ENCODE measurements at regions not wholly inside any gene's neighbourhood (a gene's known extent, or its start where the extent isn't known, plus 50 kb on each side); places are given as distances from the start of the nearest gene placed in this dataset.

- H3K4me3 ChIP-seq (ENCODE audit: low read depth, low read length), result no peak overlapping the region
- no peak for TF ChIP-seq CTCF (IDR thresholded peaks at IDR 0.05; ENCODE audit: low read depth, low read length)
- DNase-seq (ENCODE audit: low read depth, low spot score), result no peak
- in situ Hi-C loops (cut with HindIII; ENCODE audit: low sequenced_read_pairs), result no loop called here
These were observed 1216.0 kb downstream of the SLITRK5 start for GRCh38 chr13:88887045-88887662.

GRCh38 chr13:88895261-88895941 is 1224.2 kb downstream of the SLITRK5 start:
- TF ChIP-seq CTCF (IDR thresholded peaks at IDR 0.05; ENCODE audit: low read depth, low read length), result no peak
- DNase-seq (ENCODE audit: low read depth, low spot score), result no peak
- H3K4me3 ChIP-seq (ENCODE audit: low read depth, low read length), result no peak overlapping the region

GRCh38 chr13:88896466-88896865 is 1225.3 kb downstream of the SLITRK5 start:
- TF ChIP-seq CTCF (IDR thresholded peaks at IDR 0.05; ENCODE audit: low read depth, low read length), result no peak
- in situ Hi-C loops (cut with HindIII; ENCODE audit: low sequenced_read_pairs), result no loop called here
- DNase-seq (ENCODE audit: low read depth, low spot score), result no peak
- H3K4me3 ChIP-seq (ENCODE audit: low read depth, low read length), result no peak overlapping the region

More at GRCh38 chr13:88895261-88895941, 1224.2 kb downstream of the SLITRK5 start:
- in situ Hi-C loops (cut with HindIII; ENCODE audit: low sequenced_read_pairs), result no loop called here

- no peak for DNase-seq (ENCODE audit: low read depth, low spot score)
- in situ Hi-C loops (cut with HindIII; ENCODE audit: low sequenced_read_pairs), result no loop called here
- no peak for TF ChIP-seq CTCF (IDR thresholded peaks at IDR 0.05; ENCODE audit: low read depth, low read length)
- H3K4me3 ChIP-seq (ENCODE audit: low read depth, low read length), result no peak overlapping the region
These were observed 1237.8 kb downstream of the SLITRK5 start for GRCh38 chr13:88908961-88909441.

- no peak for TF ChIP-seq CTCF (IDR thresholded peaks at IDR 0.05; ENCODE audit: low read depth, low read length)
- in situ Hi-C loops (cut with HindIII; ENCODE audit: low sequenced_read_pairs), result no loop called here
- no peak overlapping the region for H3K4me3 ChIP-seq (ENCODE audit: low read depth, low read length)
- DNase-seq (ENCODE audit: low read depth, low spot score), result no peak
These were observed 1248.9 kb downstream of the SLITRK5 start for GRCh38 chr13:88919970-88920628.

- in situ Hi-C loops (cut with HindIII; ENCODE audit: low sequenced_read_pairs), result no loop called here
- DNase-seq (ENCODE audit: low read depth, low spot score), result no peak
- no peak for TF ChIP-seq CTCF (IDR thresholded peaks at IDR 0.05; ENCODE audit: low read depth, low read length)
- H3K4me3 ChIP-seq (ENCODE audit: low read depth, low read length), result no peak overlapping the region
These were observed 1254.8 kb downstream of the SLITRK5 start for GRCh38 chr13:88925954-88926353.

Measured in astrocyte of the spinal cord (primary cell).